IMR-90 (cell line): ENCODE measurements at regions not wholly inside any gene's neighbourhood (a gene's known extent, or its start where the extent isn't known, plus 50 kb on each side); places are given as distances from the start of the nearest gene placed in this dataset.

Experiments
- ATAC-seq: fragments of 200-7000 bp; cut with Tn5 transposase; 2 replicates; pipeline ENCODE4 v1.9.1; 2020; ENCODE audit warnings: low read depth, mild to moderate bottlenecking, moderate library complexity
- BruUV-seq: library from RNA; stranded (reverse); fragments of 400-500 nt; replicated peaks from 2 replicates; lab custom pipeline; 2021; lab: Mats Ljungman, UMichigan
- CTCF ChIA-PET: fragments of 300-600 bp; formaldehyde crosslinking; extraction: SDS; loops from one replicate; lab custom pipeline; 2021; ENCODE audit warnings: antibody characterized with exemption; lab: Yijun Ruan, JAX
- POLR2A ChIA-PET: fragments of 300-600 bp; sonication (Branson Sonifier 250); formaldehyde crosslinking; loops from one replicate; lab custom pipeline; 2022; ENCODE audit warnings: antibody characterized with exemption; ENCODE audit not compliant: unreplicated experiment; lab: Charles Lee
- DNase-seq: peaks from one replicate; pipeline ENCODE4 v3.0.0; 2013
- H2AFZ ChIP-seq: replicated peaks from 2 replicates; pipeline ENCODE3; 2013; ENCODE audit warnings: low read length, mild to moderate bottlenecking; ENCODE audit not compliant: poor library complexity
- H2AK5ac ChIP-seq: 2 replicates; pipeline ENCODE4 v1.6.1; 2013; ENCODE audit warnings: low read depth, low read length, inconsistent platforms
- H2AK9ac ChIP-seq: replicated peaks from 2 replicates; pipeline ENCODE3; 2013; ENCODE audit warnings: mild to moderate bottlenecking, low read depth, low read length, moderate library complexity; ENCODE audit not compliant: poor library complexity
- H2BK120ac ChIP-seq: 2 replicates; pipeline ENCODE4 v1.6.1; 2013; ENCODE audit warnings: low read depth, low read length, inconsistent platforms
- H2BK15ac ChIP-seq: 3 replicates; pipeline ENCODE4 v1.6.1; 2013; ENCODE audit warnings: low read depth, low read length, inconsistent platforms
- H2BK20ac ChIP-seq: 2 replicates; pipeline ENCODE4 v1.6.1; 2013; ENCODE audit warnings: low read depth, mild to moderate bottlenecking, inconsistent platforms, low read length, moderate library complexity
- H2BK5ac ChIP-seq: 2 replicates; pipeline ENCODE4 v1.6.1; 2013; ENCODE audit warnings: mild to moderate bottlenecking, low read depth, low read length, inconsistent platforms; ENCODE audit not compliant: poor library complexity, severe bottlenecking
- H3K14ac ChIP-seq: replicated peaks from 2 replicates; pipeline ENCODE4 v1.6.1; 2013; ENCODE audit warnings: low read depth, low read length, inconsistent platforms
- H3K18ac ChIP-seq: 2 replicates; pipeline ENCODE4 v1.6.1; 2013; ENCODE audit warnings: low read depth, low read length, control low read depth
- H3K23ac ChIP-seq: 2 replicates; pipeline ENCODE4 v1.6.1; 2013; ENCODE audit warnings: low read depth, low read length, inconsistent platforms
- H3K27ac ChIP-seq: 2 replicates; pipeline ENCODE4 v1.5.1; 2013; ENCODE audit warnings: mild to moderate bottlenecking, control low read depth, low read length; ENCODE audit not compliant: insufficient read depth
- H3K27me3 ChIP-seq: 2 replicates; pipeline ENCODE4 v1.6.1; 2013; ENCODE audit warnings: low read length; ENCODE audit not compliant: control insufficient read depth, insufficient read depth
- H3K36me3 ChIP-seq: 2 replicates; pipeline ENCODE4 v1.6.1; 2013; ENCODE audit warnings: low read length, mixed read lengths; ENCODE audit not compliant: control insufficient read depth, insufficient read depth
- H3K4ac ChIP-seq: 2 replicates; pipeline ENCODE4 v1.6.1; 2013; ENCODE audit warnings: low read depth, low read length, inconsistent platforms
- H3K4me1 ChIP-seq: 2 replicates; pipeline ENCODE4 v1.6.1; 2013; ENCODE audit warnings: low read length, mixed read lengths; ENCODE audit not compliant: control insufficient read depth, insufficient read depth
- H3K4me2 ChIP-seq: 2 replicates; pipeline ENCODE4 v1.6.1; 2013; ENCODE audit warnings: low read depth, mild to moderate bottlenecking, control low read depth, low read length, moderate library complexity
- H3K4me3 ChIP-seq: 2 replicates; pipeline ENCODE4 v1.5.1; 2013; ENCODE audit warnings: low read depth, mild to moderate bottlenecking, control low read depth, low read length, moderate library complexity; ENCODE audit not compliant: insufficient read depth
- H3K56ac ChIP-seq: 2 replicates; pipeline ENCODE4 v1.6.1; 2013; ENCODE audit warnings: low read length, inconsistent platforms; ENCODE audit not compliant: insufficient read depth; ENCODE audit errors: extremely low read depth
- H3K79me1 ChIP-seq, 2 experiments: 2 replicates each; pipeline ENCODE4 v1.6.1; 2013; ENCODE audit warnings: low read length in 2 of 2, inconsistent platforms in 1 of 2, low read depth in 1 of 2
- H3K9ac ChIP-seq: 2 replicates; pipeline ENCODE4 v1.6.1; 2013; ENCODE audit warnings: low read depth, low read length, control low read depth
- H3K9me1 ChIP-seq: 2 replicates; pipeline ENCODE4 v1.6.1; 2013; ENCODE audit warnings: low read length, inconsistent platforms; ENCODE audit not compliant: insufficient read depth
- H3K9me3 ChIP-seq: 2 replicates; pipeline ENCODE4 v1.6.1; 2013; ENCODE audit warnings: low read length; ENCODE audit not compliant: control insufficient read depth, insufficient read depth
- H4K20me1 ChIP-seq: 2 replicates; pipeline ENCODE4 v1.6.1; 2013; ENCODE audit warnings: low read length, inconsistent platforms; ENCODE audit not compliant: insufficient read depth
- H4K5ac ChIP-seq: 2 replicates; pipeline ENCODE4 v1.6.1; 2013; ENCODE audit warnings: mild to moderate bottlenecking, low read depth, low read length, control low read depth
- H4K8ac ChIP-seq, 2 experiments: 2 replicates each; pipeline ENCODE4 v1.6.1; 2013; ENCODE audit warnings: low read depth in 2 of 2, low read length in 2 of 2, control low read depth in 1 of 2, inconsistent platforms in 1 of 2
- H4K91ac ChIP-seq: 2 replicates; pipeline ENCODE4 v1.6.1; 2013; ENCODE audit warnings: low read depth, low read length, inconsistent platforms; ENCODE audit not compliant: insufficient read depth
- BHLHE40 ChIP-seq: fragments of 150-350 bp; IDR thresholded peaks from 2 replicates; pipeline ENCODE4 v1.6.1; 2016; ENCODE audit warnings: mild to moderate bottlenecking, low read depth, low read length
- CEBPB ChIP-seq: IDR thresholded peaks from 2 replicates; pipeline ENCODE4 v1.6.1; 2012; ENCODE audit warnings: low read depth, low read length, improper control_type of control experiment
- CHD1 ChIP-seq: IDR thresholded peaks from 2 replicates; pipeline ENCODE4 v1.6.1; 2012; ENCODE audit warnings: low read depth, low read length, improper control_type of control experiment
- ELK1 ChIP-seq: fragments of 150-350 bp; IDR thresholded peaks from 2 replicates; pipeline ENCODE4 v1.6.1; 2016; ENCODE audit warnings: low read depth, mild to moderate bottlenecking, low read length, moderate library complexity, borderline replicate concordance
- FOS ChIP-seq: fragments of 150-350 bp; IDR thresholded peaks from 2 replicates; pipeline ENCODE4 v1.6.1; 2016; ENCODE audit warnings: low read depth, low read length
- MAFK ChIP-seq: IDR thresholded peaks from 2 replicates; pipeline ENCODE4 v1.6.1; 2012; ENCODE audit warnings: low read depth, low read length, improper control_type of control experiment
- MAZ ChIP-seq: IDR thresholded peaks from 2 replicates; pipeline ENCODE4 v1.6.1; 2012; ENCODE audit warnings: low read depth, mild to moderate bottlenecking, low read length, improper control_type of control experiment, moderate library complexity, borderline replicate concordance
- MXI1 ChIP-seq: IDR thresholded peaks from 2 replicates; pipeline ENCODE4 v1.6.1; 2012; ENCODE audit warnings: low read depth, mild to moderate bottlenecking, low read length, moderate library complexity, borderline replicate concordance
- NFE2L2 ChIP-seq: fragments of 150-350 bp; IDR thresholded peaks from 2 replicates; pipeline ENCODE4 v1.6.1; 2016; ENCODE audit warnings: low read depth, mild to moderate bottlenecking, low read length
- POLR2A ChIP-seq: IDR thresholded peaks from 2 replicates; pipeline ENCODE4 v1.6.1; 2012; ENCODE audit warnings: mild to moderate bottlenecking, low read depth, low read length
- RAD21 ChIP-seq: IDR thresholded peaks from 2 replicates; pipeline ENCODE4 v1.6.1; 2012; ENCODE audit warnings: low read length, improper control_type of control experiment
- RCOR1 ChIP-seq: IDR thresholded peaks from 2 replicates; pipeline ENCODE4 v1.6.1; 2012; ENCODE audit warnings: mild to moderate bottlenecking, low read length, improper control_type of control experiment; ENCODE audit not compliant: insufficient replicate concordance
- RFX5 ChIP-seq: IDR thresholded peaks from 2 replicates; pipeline ENCODE4 v1.8.0; 2012; ENCODE audit warnings: low read depth, mild to moderate bottlenecking, low read length, moderate library complexity
- SMC3 ChIP-seq: fragments of 150-350 bp; IDR thresholded peaks from 2 replicates; pipeline ENCODE4 v1.6.1; 2016; ENCODE audit warnings: low read depth, mild to moderate bottlenecking, antibody characterized with exemption, low read length, moderate library complexity
- USF2 ChIP-seq: fragments of 150-350 bp; IDR thresholded peaks from 2 replicates; pipeline ENCODE4 v1.6.1; 2017; ENCODE audit warnings: mild to moderate bottlenecking, antibody characterized with exemption, low read length, low read depth
- dilution Hi-C: fragments of 300-500 bp; cut with HindIII; formaldehyde crosslinking; loops from one replicate; pipeline ENCODE4 v1.14.3; 2018; ENCODE audit warnings: low sequenced_read_pairs; ENCODE audit not compliant: unreplicated experiment
- in situ Hi-C: fragments of 300-500 bp; cut with MboI; formaldehyde crosslinking; loops from 3 replicates; pipeline ENCODE4 v1.14.3; 2019; ENCODE audit warnings: low sequenced_read_pairs, inconsistent platforms, mixed read lengths
- intact Hi-C: fragments of 100-400 bp; cut with micrococcal nuclease; formaldehyde crosslinking; loops from 2 replicates; pipeline ENCODE4 v1.10.0; 2022

GRCh38 chr6:71544906-71545305 is 256.3 kb downstream of the OGFRL1 start:
- CTCF ChIA-PET, result interaction anchor here (0.6 to 0.7 kb wide), 3 partner anchors 28 to 1705 kb away, joined by 3 read pairs; no protein-coding TSS in a partner anchor
- Histone ChIP-seq H3K27ac (peak overlapping the region; percentile 10; the same call in 1 of the 2 replicates), H3K23ac (peak overlapping the region; percentile 61; the same call in 1 of the 2 replicates), H2BK20ac (peak overlapping the region; percentile 87), H2AFZ (no peak overlapping the region), H3K9me1 (no peaks in the 10 kb centered on the region), H3K56ac (no peak overlapping the region), H2AK5ac (no peak overlapping the region), H3K4me1 (no peaks in the 10 kb centered on the region), H2BK120ac (peak overlapping the region; percentile 83), H2AK9ac (no peak overlapping the region), H4K8ac (peak overlapping the region in 1 of 2 experiments; percentile 30; a peak in 1 of 4 replicates), H3K36me3 (no peaks in the 10 kb centered on the region), H3K14ac (peak overlapping the region; percentile 0; the same call in 1 of the 2 replicates), H3K18ac (peak overlapping the region; percentile 55), H3K4ac (peak overlapping the region; percentile 62; the same call in 1 of the 2 replicates), H4K5ac (0 out of 2 replicates have a peak overlapping the region, but pooled peaks have one; percentile 57), H4K20me1 (no peaks in the 10 kb centered on the region), H2BK15ac (no peak overlapping the region), H3K9ac (no peak overlapping the region), H3K4me3 (no peak overlapping the region), H3K4me2 (no peak overlapping the region), H3K27me3 (no peaks in the 10 kb centered on the region), H4K91ac (no peak overlapping the region), H3K79me1 (no peaks in the 10 kb centered on the region), H2BK5ac (peak overlapping the region; percentile 46), H3K9me3 (no peaks in the 10 kb centered on the region)
- dilution Hi-C loops (no loop called here), in situ Hi-C loops (no loop called here), intact Hi-C loops (no loop called here)
- ATAC-seq, result no peak
- no peak for DNase-seq
- POLR2A ChIA-PET, result no interaction called here
- TF ChIP-seq RCOR1 (no peak), ELK1 (no peak), NFE2L2 (no peak), RAD21 (no peak), USF2 (no peak), CHD1 (no peak), FOS (no peak), SMC3 (no peak), CEBPB (no peak), MAZ (no peak), MXI1 (no peak), MAFK (no peak), POLR2A (no peak), RFX5 (no peak), BHLHE40 (no peak)
- no TSS peak for BruUV-seq
